SH-SY5Y (cell line): ENCODE measurements at regions not wholly inside any gene's neighbourhood (a gene's known extent, or its start where the extent isn't known, plus 50 kb on each side); places are given as distances from the start of the nearest gene placed in this dataset.

Source experiments
- GATA2 ChIP-seq: IDR thresholded peaks from 2 replicates; pipeline ENCODE4 v1.6.1; 2011; ENCODE audit warnings: mild to moderate bottlenecking, low read depth, low read length
- GATA3 ChIP-seq: IDR thresholded peaks from 2 replicates; pipeline ENCODE4 v1.6.1; 2011; ENCODE audit warnings: low read depth, mild to moderate bottlenecking, low read length, moderate library complexity

DNA sequence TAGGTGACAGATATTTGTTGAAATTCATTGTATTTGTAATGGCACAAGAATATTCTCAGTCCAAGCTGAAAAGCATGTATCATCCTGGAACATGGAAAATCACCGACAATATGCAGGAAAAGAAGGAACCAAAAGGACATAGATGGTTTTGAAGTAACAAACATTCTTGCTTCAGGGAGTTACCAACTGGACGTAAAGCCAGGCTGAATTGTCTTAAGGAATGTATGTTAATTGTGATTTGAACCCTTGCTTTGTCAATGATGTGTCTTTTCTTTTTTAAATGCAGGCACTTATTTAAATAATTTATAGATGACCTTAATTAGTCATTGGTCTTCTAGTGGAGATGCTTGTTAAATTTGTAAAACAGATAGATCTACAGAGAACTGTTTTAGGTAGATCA, 489.4 kb upstream of the ZP4 start:
- TF ChIP-seq GATA2 (no peak), GATA3 (no peak)
